Osteocyte (in vitro differentiated cells): ENCODE measurements at regions not wholly inside any gene's neighbourhood (a gene's known extent, or its start where the extent isn't known, plus 50 kb on each side); places are given as distances from the start of the nearest gene placed in this dataset.
A peak's percentile ranks its signal among the peaks of the same experiment; 100 is the strongest.

Experiments
- DNase-seq: peaks from one replicate; pipeline ENCODE4 v3.0.0; 2021; ENCODE audit warnings: mixed read lengths; ENCODE audit not compliant: unreplicated experiment; ENCODE audit errors: extremely low spot score
- H3K27ac Mint-ChIP-seq: one replicate; pipeline ENCODE4 v1.8.0; 2021; ENCODE audit warnings: mild to moderate bottlenecking, mixed read lengths; ENCODE audit not compliant: unreplicated experiment
- H3K27me3 Mint-ChIP-seq: one replicate; pipeline ENCODE4 v1.8.0; 2021; ENCODE audit warnings: mixed read lengths; ENCODE audit not compliant: unreplicated experiment
- H3K36me3 Mint-ChIP-seq: one replicate; pipeline ENCODE4 v1.8.0; 2021; ENCODE audit warnings: mixed read lengths; ENCODE audit not compliant: unreplicated experiment
- H3K4me1 Mint-ChIP-seq: one replicate; pipeline ENCODE4 v1.8.0; 2021; ENCODE audit warnings: mixed read lengths; ENCODE audit not compliant: unreplicated experiment
- H3K4me3 Mint-ChIP-seq: one replicate; pipeline ENCODE4 v1.8.0; 2021; ENCODE audit warnings: mild to moderate bottlenecking, moderate library complexity, mixed read lengths; ENCODE audit not compliant: unreplicated experiment
- H3K9me3 Mint-ChIP-seq: one replicate; pipeline ENCODE4 v1.8.0; 2021; ENCODE audit warnings: mixed read lengths; ENCODE audit not compliant: unreplicated experiment
- TF ChIP-seq, protein P1 (sequence below): fragments of 200-600 bp; sonication (generic); IDR thresholded peaks from 2 replicates; pipeline ENCODE4 v1.5.0; 2021; ENCODE audit warnings: antibody characterized with exemption, mild to moderate bottlenecking, moderate library complexity

DNA sequence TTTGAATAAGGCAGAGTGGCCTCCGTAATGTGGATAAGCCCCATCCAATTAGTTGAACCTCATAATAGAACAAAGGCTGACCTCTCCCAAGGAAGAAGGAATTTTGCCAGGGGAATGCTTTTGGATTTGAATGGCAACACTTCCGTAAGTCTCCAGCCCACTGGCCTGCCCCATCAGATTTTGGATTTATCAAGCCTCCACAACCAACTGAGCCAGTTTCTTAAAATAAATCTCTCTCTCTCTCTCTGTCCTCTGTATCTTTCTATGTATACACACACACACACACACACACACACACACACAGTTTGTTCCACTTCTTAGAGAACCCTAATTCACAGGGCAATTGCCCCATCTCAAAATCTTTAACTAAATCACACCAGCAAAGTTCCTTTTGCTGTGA is 100.9 kb upstream of the CAV2 start:
- no peak overlapping the region for H3K4me3 Mint-ChIP-seq
- no peaks in the 10 kb centered on the region for H3K27me3 Mint-ChIP-seq
- no peak for DNase-seq
- H3K36me3 Mint-ChIP-seq: no peaks in the 10 kb centered on the region
- H3K27ac Mint-ChIP-seq: no peak overlapping the region
- peaks cover 3% of the 10 kb centered on the region for H3K9me3 Mint-ChIP-seq
- H3K4me1 Mint-ChIP-seq: peaks cover 28% of the 10 kb centered on the region
- TF ChIP-seq, protein P1, sequence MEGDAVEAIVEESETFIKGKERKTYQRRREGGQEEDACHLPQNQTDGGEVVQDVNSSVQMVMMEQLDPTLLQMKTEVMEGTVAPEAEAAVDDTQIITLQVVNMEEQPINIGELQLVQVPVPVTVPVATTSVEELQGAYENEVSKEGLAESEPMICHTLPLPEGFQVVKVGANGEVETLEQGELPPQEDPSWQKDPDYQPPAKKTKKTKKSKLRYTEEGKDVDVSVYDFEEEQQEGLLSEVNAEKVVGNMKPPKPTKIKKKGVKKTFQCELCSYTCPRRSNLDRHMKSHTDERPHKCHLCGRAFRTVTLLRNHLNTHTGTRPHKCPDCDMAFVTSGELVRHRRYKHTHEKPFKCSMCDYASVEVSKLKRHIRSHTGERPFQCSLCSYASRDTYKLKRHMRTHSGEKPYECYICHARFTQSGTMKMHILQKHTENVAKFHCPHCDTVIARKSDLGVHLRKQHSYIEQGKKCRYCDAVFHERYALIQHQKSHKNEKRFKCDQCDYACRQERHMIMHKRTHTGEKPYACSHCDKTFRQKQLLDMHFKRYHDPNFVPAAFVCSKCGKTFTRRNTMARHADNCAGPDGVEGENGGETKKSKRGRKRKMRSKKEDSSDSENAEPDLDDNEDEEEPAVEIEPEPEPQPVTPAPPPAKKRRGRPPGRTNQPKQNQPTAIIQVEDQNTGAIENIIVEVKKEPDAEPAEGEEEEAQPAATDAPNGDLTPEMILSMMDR: no peak

DNA sequence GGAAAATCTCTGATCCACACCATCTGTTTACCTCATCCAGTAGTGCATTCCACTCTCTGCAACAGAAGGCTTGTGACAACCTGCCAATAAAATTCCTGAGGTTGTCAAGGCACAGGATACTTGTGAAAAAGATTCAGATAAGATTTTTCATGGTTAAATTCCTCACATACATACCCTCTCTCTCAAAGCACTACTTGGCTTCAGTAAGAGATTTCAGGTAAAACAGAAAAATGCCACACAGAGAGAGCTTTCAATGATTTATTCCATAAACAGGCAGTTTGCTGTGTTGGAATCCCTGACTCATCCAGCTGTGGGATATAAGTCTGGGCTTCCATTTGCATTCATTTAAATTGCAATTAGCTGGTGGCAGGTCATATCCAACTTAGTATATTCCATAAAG is 99.7 kb upstream of the CAV2 start:
- H3K27ac Mint-ChIP-seq: no peak overlapping the region
- TF ChIP-seq, protein P1: no peak
- DNase-seq: no peak
- no peaks in the 10 kb centered on the region for H3K27me3 Mint-ChIP-seq
- H3K4me1 Mint-ChIP-seq: peaks cover 20% of the 10 kb centered on the region
- peaks cover 3% of the 10 kb centered on the region for H3K9me3 Mint-ChIP-seq
- H3K4me3 Mint-ChIP-seq: no peak overlapping the region
- H3K36me3 Mint-ChIP-seq: no peaks in the 10 kb centered on the region

DNA sequence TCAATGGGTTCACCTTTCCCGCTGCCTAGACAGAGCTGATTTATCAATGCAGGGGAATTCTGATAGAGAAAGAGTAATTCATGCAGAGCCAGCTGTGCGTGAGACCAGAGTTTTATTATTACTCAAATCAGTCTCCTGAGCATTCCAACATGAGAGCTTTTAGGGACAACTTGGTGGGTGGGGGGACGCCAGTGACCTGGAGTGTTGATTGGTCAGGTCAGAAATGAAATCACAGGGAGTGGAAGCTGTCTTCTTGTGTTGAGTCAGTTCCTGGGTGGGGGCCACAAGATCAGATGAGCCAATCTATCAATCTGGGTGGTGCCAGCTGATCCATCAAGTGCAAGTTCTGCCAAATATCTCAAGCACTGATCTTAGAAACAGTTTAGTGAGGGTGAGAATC is 99.0 kb upstream of the CAV2 start:
- H3K36me3 Mint-ChIP-seq: no peaks in the 10 kb centered on the region
- TF ChIP-seq, protein P1: no peak
- peak overlapping the region; percentile 14 for H3K27ac Mint-ChIP-seq
- H3K4me1 Mint-ChIP-seq: peaks cover 13% of the 10 kb centered on the region
- H3K27me3 Mint-ChIP-seq: no peaks in the 10 kb centered on the region
- DNase-seq: no peak
- no peak overlapping the region for H3K4me3 Mint-ChIP-seq
- H3K9me3 Mint-ChIP-seq: peaks cover 3% of the 10 kb centered on the region

DNA sequence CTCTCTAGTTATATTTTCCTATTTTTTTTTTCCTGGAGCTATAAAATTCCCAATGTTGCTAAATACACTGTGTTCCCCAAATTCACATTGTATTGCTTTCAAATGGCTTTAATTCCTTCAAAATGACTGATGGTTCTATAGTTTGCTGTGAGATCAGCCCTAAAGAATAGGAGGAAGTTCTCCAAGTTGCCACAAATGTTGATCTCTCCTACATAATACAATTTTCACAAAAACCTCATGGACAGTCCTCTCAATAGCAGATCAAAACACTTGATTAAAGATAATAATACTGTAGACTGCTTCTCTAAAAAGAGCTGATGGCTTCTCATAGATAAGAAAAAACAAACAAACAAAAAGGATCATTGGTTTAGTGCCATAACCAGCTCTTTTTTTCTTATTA is 97.8 kb upstream of the CAV2 start:
- Mint-ChIP-seq H3K4me3 (no peak overlapping the region), H3K27ac (no peak overlapping the region), H3K4me1 (peaks cover 7% of the 10 kb centered on the region), H3K27me3 (no peaks in the 10 kb centered on the region), H3K9me3 (peaks cover 3% of the 10 kb centered on the region), H3K36me3 (no peaks in the 10 kb centered on the region)
- TF ChIP-seq, protein P1: no peak
- DNase-seq: no peak

DNA sequence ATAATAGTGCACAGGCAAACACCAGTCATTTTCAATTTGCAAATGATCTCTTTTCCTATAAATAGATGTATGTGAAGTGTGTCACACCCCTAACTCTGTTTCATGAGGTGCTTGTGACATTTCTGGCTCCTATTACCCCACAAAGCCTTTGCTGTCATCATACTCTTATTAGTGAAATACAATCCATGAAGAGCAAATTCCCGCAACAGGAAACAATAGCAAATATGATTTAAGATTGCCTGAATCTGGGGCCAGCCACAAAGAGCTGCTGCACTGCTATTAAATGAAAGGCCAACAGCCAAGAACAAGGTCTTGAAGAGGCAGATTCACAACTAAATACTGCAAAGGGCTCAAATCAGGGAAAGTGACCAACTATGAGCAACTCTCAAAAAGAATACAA is 96.3 kb upstream of the CAV2 start:
- H3K27me3 Mint-ChIP-seq: no peaks in the 10 kb centered on the region
- H3K27ac Mint-ChIP-seq: no peak overlapping the region
- peaks cover 3% of the 10 kb centered on the region for H3K9me3 Mint-ChIP-seq
- DNase-seq: no peak
- TF ChIP-seq, protein P1: no peak
- no peak overlapping the region for H3K4me3 Mint-ChIP-seq
- peaks cover 15% of the 10 kb centered on the region for H3K4me1 Mint-ChIP-seq
- no peaks in the 10 kb centered on the region for H3K36me3 Mint-ChIP-seq
